Inferior parietal cortex (tissue), 1 donor: ENCODE measurements at regions not wholly inside any gene's neighbourhood (a gene's known extent, or its start where the extent isn't known, plus 50 kb on each side); places are given as distances from the start of the nearest gene placed in this dataset.

Experiments used
- DNase-seq: peaks from one replicate; pipeline ENCODE4 v3.0.0-alpha.2; 2016; ENCODE audit errors: extremely low spot score

GRCh38 chr18:42185486-42185885 lies 230.5 kb downstream of the PIK3C3 start:
- no peak for DNase-seq

- no peak for DNase-seq
These were observed 232.8 kb downstream of the PIK3C3 start for GRCh38 chr18:42187611-42188380.

DNA sequence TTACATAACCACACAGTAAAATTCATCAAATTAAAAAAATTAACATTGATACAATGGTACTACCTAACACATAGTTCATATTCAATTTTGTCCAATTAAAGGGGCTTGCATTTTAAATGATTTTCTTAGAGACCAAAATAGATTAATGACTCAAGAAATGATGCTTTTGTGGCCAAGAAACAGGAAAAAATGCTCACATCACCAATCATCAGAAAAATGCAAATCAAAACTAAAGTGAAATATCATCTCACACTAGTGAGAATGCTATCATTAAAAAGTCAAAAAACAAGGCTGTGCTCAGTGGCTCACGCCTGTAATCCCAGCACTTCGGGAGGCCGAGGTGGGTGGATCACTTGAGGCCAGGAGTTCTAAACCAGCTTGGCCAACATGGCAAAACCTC lies 235.6 kb downstream of the PIK3C3 start:
- no peak for DNase-seq

- peak; percentile 8 for DNase-seq
These were observed 237.5 kb downstream of the PIK3C3 start for GRCh38 chr18:42192251-42193248.

GRCh38 chr18:42196651-42197050 lies 241.6 kb downstream of the PIK3C3 start:
- DNase-seq, result no peak

DNA sequence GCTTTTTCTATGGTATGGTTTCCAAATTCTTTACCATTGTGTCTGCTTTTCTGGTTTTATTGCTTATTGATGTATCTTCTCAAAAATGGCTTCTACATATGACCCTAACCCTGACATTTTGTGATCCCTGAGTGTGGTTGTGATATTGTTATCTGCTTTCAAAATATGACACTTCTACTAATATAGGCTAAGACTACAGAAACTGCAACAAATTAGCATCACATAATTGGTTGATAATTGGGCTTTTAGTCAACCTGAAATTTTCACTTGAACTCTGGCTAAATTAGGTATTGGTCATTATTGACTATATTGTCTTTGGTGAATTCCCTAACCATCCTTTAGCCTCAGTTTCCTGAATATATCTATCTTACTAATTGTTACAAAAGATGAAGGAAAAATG lies 246.1 kb downstream of the PIK3C3 start:
- DNase-seq, result no peak

- no peak for DNase-seq
These were observed 256.2 kb downstream of the PIK3C3 start for GRCh38 chr18:42211201-42211600.

- DNase-seq, result no peak
These were observed 267.5 kb downstream of the PIK3C3 start for GRCh38 chr18:42222557-42222956.

GRCh38 chr18:42228581-42228980 lies 273.5 kb downstream of the PIK3C3 start:
- no peak for DNase-seq

- no peak for DNase-seq
These were observed 274.5 kb downstream of the PIK3C3 start for GRCh38 chr18:42229211-42230210.

- DNase-seq, result no peak
These were observed 275.6 kb downstream of the PIK3C3 start for GRCh38 chr18:42230636-42231035.

DNA sequence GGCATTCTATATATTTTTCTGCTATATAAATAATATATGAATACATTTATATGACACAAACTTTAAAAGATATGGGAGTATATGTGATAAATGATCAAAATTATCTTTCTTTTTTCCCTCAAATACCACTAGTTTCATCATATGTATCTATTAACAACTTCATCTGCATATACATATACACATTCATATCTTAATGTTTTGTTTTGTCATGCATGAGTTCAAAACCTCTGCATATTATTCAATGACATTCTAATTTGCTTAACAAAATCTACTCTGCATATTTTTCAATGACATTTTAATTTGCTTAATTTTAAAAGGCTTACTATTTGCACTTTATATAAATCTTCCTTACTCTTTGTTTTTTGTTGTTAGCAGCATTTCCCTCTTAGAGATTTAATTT lies 276.2 kb downstream of the PIK3C3 start:
- no peak for DNase-seq

GRCh38 chr18:42231796-42232195 lies 276.8 kb downstream of the PIK3C3 start:
- no peak for DNase-seq

DNA sequence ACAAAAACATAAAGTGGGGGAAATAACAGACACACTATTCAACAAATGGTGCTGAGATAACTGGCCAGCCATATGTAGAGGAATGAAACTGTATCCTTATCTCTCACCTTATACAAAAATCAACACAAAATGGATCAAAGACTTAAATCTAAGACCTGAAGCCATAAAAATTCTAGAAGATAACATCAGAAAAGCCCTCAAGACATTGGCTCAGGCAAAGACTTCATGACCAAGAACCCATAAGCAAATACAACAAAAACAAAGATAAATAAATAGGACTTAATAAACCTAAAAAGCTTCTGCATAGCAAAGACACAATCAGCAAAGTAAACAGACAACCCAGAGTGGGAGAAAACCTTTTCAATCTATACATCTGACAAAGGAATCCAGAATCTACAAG lies 278.9 kb downstream of the PIK3C3 start:
- DNase-seq, result no peak

GRCh38 chr18:42242758-42243157 lies 287.7 kb downstream of the PIK3C3 start:
- DNase-seq, result no peak

GRCh38 chr18:42245137-42245536 lies 290.1 kb downstream of the PIK3C3 start:
- peak; percentile 4 for DNase-seq

GRCh38 chr18:42255908-42256765 lies 301.1 kb downstream of the PIK3C3 start:
- no peak for DNase-seq

- no peak for DNase-seq
These were observed 303.4 kb downstream of the PIK3C3 start for GRCh38 chr18:42258301-42258965.

- no peak for DNase-seq
These were observed 306.7 kb downstream of the PIK3C3 start for GRCh38 chr18:42261731-42262130.

DNA sequence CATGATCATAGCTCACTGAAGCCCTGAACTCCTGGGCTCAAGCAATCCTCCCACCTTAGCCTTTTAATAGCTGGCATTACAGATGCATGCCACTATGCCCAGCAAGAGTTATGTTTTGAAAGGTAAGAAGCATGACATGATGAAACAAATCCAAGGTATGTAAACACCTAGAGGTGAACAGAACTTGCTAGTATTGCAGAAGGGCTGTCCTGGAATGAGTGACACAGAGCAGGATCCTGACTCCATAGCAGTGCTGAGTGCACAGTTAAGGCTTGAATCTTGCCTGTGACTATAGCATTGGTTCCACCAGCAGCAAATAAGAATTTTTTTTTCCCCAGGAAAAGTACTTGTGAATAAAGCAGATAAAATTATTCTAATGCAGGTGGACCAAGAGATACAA lies 309.5 kb downstream of the PIK3C3 start:
- DNase-seq, result no peak
